Neural cell (in vitro differentiated cells): ENCODE measurements at regions not wholly inside any gene's neighbourhood (a gene's known extent, or its start where the extent isn't known, plus 50 kb on each side); places are given as distances from the start of the nearest gene placed in this dataset.

ENCODE experiments used
- H2AFZ ChIP-seq: fragments of 200-600, 300-800 bp; sonication (generic), shearing (Covaris generic); 2 replicates; pipeline ENCODE4 v1.6.0; 2014; ENCODE audit warnings: low read depth, mild to moderate bottlenecking, antibody characterized with exemption, low read length, moderate library complexity
- H3F3A ChIP-seq: fragments of 200-600 bp; shearing (Covaris generic); 2 replicates; pipeline ENCODE4 v1.6.1; 2016; ENCODE audit warnings: mild to moderate bottlenecking, moderate library complexity, mixed read lengths, antibody characterized with exemption, low read length; ENCODE audit not compliant: insufficient read depth, poor library complexity, severe bottlenecking
- H3K27ac ChIP-seq: fragments of 200-600, 300-800 bp; sonication (generic), shearing (Covaris generic); 2 replicates; pipeline ENCODE4 v1.5.1; 2014; ENCODE audit warnings: mild to moderate bottlenecking, low read length, moderate library complexity
- H3K27me3 ChIP-seq: fragments of 300-800, 200-600 bp; sonication (generic), shearing (Covaris generic); 2 replicates; pipeline ENCODE4 v1.6.0; 2014; ENCODE audit warnings: mild to moderate bottlenecking, low read depth, low read length, moderate library complexity; ENCODE audit not compliant: insufficient read depth
- H3K36me3 ChIP-seq: fragments of 300-800, 200-600 bp; sonication (generic), shearing (Covaris generic); 2 replicates; pipeline ENCODE4 v1.5.1; 2014; ENCODE audit warnings: mild to moderate bottlenecking, antibody characterized with exemption, low read length, moderate library complexity; ENCODE audit not compliant: insufficient read depth
- H3K4me2 ChIP-seq: fragments of 300-800, 200-600 bp; sonication (generic), shearing (Covaris generic); 2 replicates; pipeline ENCODE4 v1.6.0; 2014; ENCODE audit warnings: mild to moderate bottlenecking, low read length
- H3K4me3 ChIP-seq: fragments of 300-800, 200-600 bp; sonication (generic), shearing (Covaris generic); 2 replicates; pipeline ENCODE4 v1.5.1; 2014; ENCODE audit warnings: mild to moderate bottlenecking, low read length, moderate library complexity
- H3K79me2 ChIP-seq: fragments of 200-600 bp; shearing (Covaris generic); replicated peaks from 2 replicates; pipeline ENCODE4 v1.6.0; 2014; ENCODE audit warnings: mild to moderate bottlenecking, low read length, moderate library complexity; ENCODE audit not compliant: insufficient read depth
- H3K9ac ChIP-seq: fragments of 300-800, 200-600 bp; sonication (generic), shearing (Covaris generic); 2 replicates; pipeline ENCODE4 v1.6.1; 2016; ENCODE audit warnings: mild to moderate bottlenecking, low read length, mixed read lengths
- H3K9me2 ChIP-seq: fragments of 200-600 bp; shearing (Covaris generic); 2 replicates; pipeline ENCODE4 v1.6.1; 2016; ENCODE audit warnings: mild to moderate bottlenecking, low read length, mixed read lengths; ENCODE audit not compliant: insufficient read depth
- H3K9me3 ChIP-seq: fragments of 200-600, 300-800 bp; sonication (generic), shearing (Covaris generic); 2 replicates; pipeline ENCODE4 v1.6.1; 2016; ENCODE audit warnings: mild to moderate bottlenecking, mixed run types, low read length, moderate library complexity, mixed read lengths
- H4K20me1 ChIP-seq: fragments of 200-600 bp; shearing (Covaris generic); 2 replicates; pipeline ENCODE4 v1.6.1; 2016; ENCODE audit warnings: mild to moderate bottlenecking, mixed run types; ENCODE audit not compliant: insufficient read depth
- EP300 ChIP-seq: fragments of 450-650 bp; conservative IDR thresholded peaks from 2 replicates; pipeline ENCODE4 v1.6.1; 2014; ENCODE audit warnings: antibody characterized with exemption, mild to moderate bottlenecking, moderate library complexity; ENCODE audit not compliant: poor library complexity, severe bottlenecking
- POLR2AphosphoS5 ChIP-seq: IDR thresholded peaks from 2 replicates; pipeline ENCODE4 v1.6.1; 2012
- RAD21 ChIP-seq: fragments of 450-650 bp; conservative IDR thresholded peaks from 2 replicates; pipeline ENCODE4 v1.6.1; 2014; ENCODE audit warnings: antibody characterized with exemption, mild to moderate bottlenecking, moderate library complexity
- SMC3 ChIP-seq: fragments of 450-650 bp; conservative IDR thresholded peaks from 2 replicates; pipeline ENCODE4 v1.6.1; 2014; ENCODE audit warnings: antibody characterized with exemption, mild to moderate bottlenecking, moderate library complexity; ENCODE audit not compliant: poor library complexity
- TF ChIP-seq, protein P1 (sequence below): IDR thresholded peaks from 2 replicates; pipeline ENCODE4 v1.6.1; 2012; ENCODE audit warnings: borderline replicate concordance

GRCh38 chr3:17793542-17794195 is 51.2 kb upstream of the TBC1D5 start:
- H3K4me2 ChIP-seq = no peak overlapping the region

More at GRCh38 chr3:17793542-17794195, 51.2 kb upstream of the TBC1D5 start:
- Histone ChIP-seq H3K27me3 (no peaks in the 10 kb centered on the region), H3K9me3 (no peaks in the 10 kb centered on the region), H3K9me2 (no peaks in the 10 kb centered on the region), H3F3A (no peaks in the 10 kb centered on the region), H2AFZ (no peak overlapping the region), H3K27ac (no peak overlapping the region), H3K36me3 (no peaks in the 10 kb centered on the region), H3K9ac (no peak overlapping the region), H4K20me1 (no peaks in the 10 kb centered on the region), H3K4me3 (no peak overlapping the region), H3K79me2 (no peaks in the 10 kb centered on the region)
- TF ChIP-seq SMC3 (no peak), POLR2AphosphoS5 (no peak), EP300 (no peak), RAD21 (no peak)
- TF ChIP-seq, protein P1, sequence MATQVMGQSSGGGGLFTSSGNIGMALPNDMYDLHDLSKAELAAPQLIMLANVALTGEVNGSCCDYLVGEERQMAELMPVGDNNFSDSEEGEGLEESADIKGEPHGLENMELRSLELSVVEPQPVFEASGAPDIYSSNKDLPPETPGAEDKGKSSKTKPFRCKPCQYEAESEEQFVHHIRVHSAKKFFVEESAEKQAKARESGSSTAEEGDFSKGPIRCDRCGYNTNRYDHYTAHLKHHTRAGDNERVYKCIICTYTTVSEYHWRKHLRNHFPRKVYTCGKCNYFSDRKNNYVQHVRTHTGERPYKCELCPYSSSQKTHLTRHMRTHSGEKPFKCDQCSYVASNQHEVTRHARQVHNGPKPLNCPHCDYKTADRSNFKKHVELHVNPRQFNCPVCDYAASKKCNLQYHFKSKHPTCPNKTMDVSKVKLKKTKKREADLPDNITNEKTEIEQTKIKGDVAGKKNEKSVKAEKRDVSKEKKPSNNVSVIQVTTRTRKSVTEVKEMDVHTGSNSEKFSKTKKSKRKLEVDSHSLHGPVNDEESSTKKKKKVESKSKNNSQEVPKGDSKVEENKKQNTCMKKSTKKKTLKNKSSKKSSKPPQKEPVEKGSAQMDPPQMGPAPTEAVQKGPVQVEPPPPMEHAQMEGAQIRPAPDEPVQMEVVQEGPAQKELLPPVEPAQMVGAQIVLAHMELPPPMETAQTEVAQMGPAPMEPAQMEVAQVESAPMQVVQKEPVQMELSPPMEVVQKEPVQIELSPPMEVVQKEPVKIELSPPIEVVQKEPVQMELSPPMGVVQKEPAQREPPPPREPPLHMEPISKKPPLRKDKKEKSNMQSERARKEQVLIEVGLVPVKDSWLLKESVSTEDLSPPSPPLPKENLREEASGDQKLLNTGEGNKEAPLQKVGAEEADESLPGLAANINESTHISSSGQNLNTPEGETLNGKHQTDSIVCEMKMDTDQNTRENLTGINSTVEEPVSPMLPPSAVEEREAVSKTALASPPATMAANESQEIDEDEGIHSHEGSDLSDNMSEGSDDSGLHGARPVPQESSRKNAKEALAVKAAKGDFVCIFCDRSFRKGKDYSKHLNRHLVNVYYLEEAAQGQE = no peak
